OCI-LY1 (cell line): ENCODE measurements at regions not wholly inside any gene's neighbourhood (a gene's known extent, or its start where the extent isn't known, plus 50 kb on each side); places are given as distances from the start of the nearest gene placed in this dataset.

ENCODE experiments used
- H2AFZ ChIP-seq: fragments of 200-600 bp; sonication (generic), shearing (Covaris generic); 2 replicates; pipeline ENCODE4 v1.6.0; 2014; ENCODE audit warnings: antibody characterized with exemption, mild to moderate bottlenecking, low read length
- H3F3A ChIP-seq: fragments of 200-600 bp; sonication (generic), shearing (Covaris generic); 2 replicates; pipeline ENCODE4 v1.6.0; 2014; ENCODE audit warnings: mild to moderate bottlenecking, antibody characterized with exemption, low read length, moderate library complexity; ENCODE audit not compliant: insufficient read depth
- H3K27ac ChIP-seq: fragments of 200-600 bp; sonication (generic); 2 replicates; pipeline ENCODE4 v1.5.1; 2014; ENCODE audit warnings: low read length, mixed run types, mild to moderate bottlenecking, low read depth; ENCODE audit not compliant: poor library complexity, severe bottlenecking
- H3K27me3 ChIP-seq: fragments of 200-600 bp; sonication (generic); 2 replicates; pipeline ENCODE4 v1.6.0; 2014; ENCODE audit warnings: antibody characterized with exemption, mild to moderate bottlenecking, low read length, moderate library complexity; ENCODE audit not compliant: insufficient read depth
- H3K36me3 ChIP-seq: fragments of 200-600 bp; sonication (generic); 2 replicates; pipeline ENCODE4 v1.6.1; 2014; ENCODE audit warnings: mild to moderate bottlenecking, antibody characterized with exemption, low read length, moderate library complexity, mixed read lengths; ENCODE audit not compliant: insufficient read depth
- H3K4me1 ChIP-seq: fragments of 200-600 bp; sonication (generic); 2 replicates; pipeline ENCODE4 v1.5.1; 2014; ENCODE audit warnings: mild to moderate bottlenecking, low read length, moderate library complexity; ENCODE audit not compliant: insufficient read depth, severe bottlenecking
- H3K4me2 ChIP-seq: fragments of 200-600 bp; sonication (generic), shearing (Covaris generic); 2 replicates; pipeline ENCODE4 v1.6.1; 2014; ENCODE audit warnings: low read length
- H3K4me3 ChIP-seq: fragments of 200-600 bp; sonication (generic); 2 replicates; pipeline ENCODE4 v1.5.1; 2014; ENCODE audit warnings: low read length, low read depth, mild to moderate bottlenecking, mixed read lengths; ENCODE audit not compliant: poor library complexity, severe bottlenecking
- H3K79me2 ChIP-seq: fragments of 200-600 bp; shearing (Covaris generic); 2 replicates; pipeline ENCODE4 v1.6.1; 2016; ENCODE audit warnings: mixed run types, low read length, mixed read lengths; ENCODE audit not compliant: insufficient read depth
- H3K9ac ChIP-seq: fragments of 200-600 bp; sonication (generic), shearing (Covaris generic); 2 replicates; pipeline ENCODE4 v1.6.1; 2014; ENCODE audit warnings: mild to moderate bottlenecking, low read length, mixed read lengths
- H3K9me2 ChIP-seq: fragments of 200-600 bp; sonication (generic), shearing (Covaris generic); 2 replicates; pipeline ENCODE4 v1.6.1; 2014; ENCODE audit warnings: low read depth, mild to moderate bottlenecking, low read length, mixed read lengths
- H3K9me3 ChIP-seq: fragments of 200-600 bp; shearing (Covaris generic); 2 replicates; pipeline ENCODE4 v1.6.1; 2014; ENCODE audit warnings: low read length, mixed read lengths
- H4K20me1 ChIP-seq: fragments of 200-600 bp; sonication (generic), shearing (Covaris generic); 2 replicates; pipeline ENCODE4 v1.6.0; 2016; ENCODE audit warnings: mild to moderate bottlenecking, low read length; ENCODE audit not compliant: insufficient read depth
- EZH2 ChIP-seq: fragments of 200-600 bp; sonication (generic), shearing (Covaris generic); IDR thresholded peaks from 2 replicates; pipeline ENCODE4 v1.8.0; 2017; ENCODE audit warnings: borderline replicate concordance, mixed run types, mild to moderate bottlenecking, antibody characterized with exemption, low read length, moderate library complexity, mixed read lengths
- TF ChIP-seq, protein P1 (sequence below): fragments of 200-600 bp; sonication (generic), shearing (Covaris generic); IDR thresholded peaks from 2 replicates; pipeline ENCODE4 v1.5.1; 2017; ENCODE audit warnings: mild to moderate bottlenecking, antibody characterized with exemption, low read length, moderate library complexity, mixed read lengths

DNA sequence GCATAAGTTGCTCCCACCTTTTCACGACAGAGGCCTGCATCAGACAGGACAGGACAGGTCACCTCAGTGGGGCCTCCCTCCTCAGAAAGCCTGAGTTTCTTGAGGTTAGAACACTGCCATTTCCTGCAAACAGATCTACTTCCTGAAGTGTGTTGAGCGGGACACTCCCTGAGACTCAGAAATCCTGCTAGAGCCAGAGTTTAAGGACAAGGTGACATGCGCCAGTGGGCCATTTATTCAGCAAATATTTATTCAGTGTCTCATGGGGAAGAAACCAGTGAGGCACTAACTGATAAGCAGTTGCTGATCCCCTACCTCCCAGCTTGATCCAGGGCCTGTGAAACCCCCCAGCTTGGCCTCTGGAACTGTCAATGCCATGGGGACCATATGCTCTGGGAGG is 454.6 kb downstream of the SOX6 start:
- no peak overlapping the region for H2AFZ ChIP-seq

DNA sequence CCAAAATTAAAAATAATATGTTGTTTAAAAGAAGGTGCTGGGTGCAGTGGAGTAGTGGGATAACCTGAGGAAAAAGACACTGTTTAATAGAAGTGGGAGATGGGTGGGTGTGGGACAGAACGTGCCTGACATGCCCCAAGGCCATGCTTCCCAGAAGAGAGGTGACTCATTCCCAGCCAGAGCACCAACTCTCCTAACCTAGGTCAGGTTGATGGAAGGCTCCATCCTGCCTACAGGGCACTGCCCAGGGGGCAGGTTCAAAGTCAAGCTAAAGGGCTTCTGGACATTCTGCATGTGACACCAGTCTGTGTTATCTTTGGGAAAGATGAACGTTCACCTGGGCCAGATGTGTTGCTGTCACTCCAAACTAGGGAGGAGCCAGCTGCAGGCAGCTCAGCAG is 453.1 kb downstream of the SOX6 start:
- Histone ChIP-seq H3K27ac (no peak overlapping the region), H3K4me3 (no peak overlapping the region), H3K9me3 (no peaks in the 10 kb centered on the region), H3F3A (no peaks in the 10 kb centered on the region), H3K9ac (no peak overlapping the region), H3K36me3 (no peaks in the 10 kb centered on the region), H3K4me2 (no peak overlapping the region), H4K20me1 (no peaks in the 10 kb centered on the region), H2AFZ (no peak overlapping the region), H3K79me2 (no peaks in the 10 kb centered on the region), H3K9me2 (no peaks in the 10 kb centered on the region), H3K4me1 (no peaks in the 10 kb centered on the region), H3K27me3 (no peaks in the 10 kb centered on the region)
- no peak for TF ChIP-seq EZH2
- TF ChIP-seq, protein P1, sequence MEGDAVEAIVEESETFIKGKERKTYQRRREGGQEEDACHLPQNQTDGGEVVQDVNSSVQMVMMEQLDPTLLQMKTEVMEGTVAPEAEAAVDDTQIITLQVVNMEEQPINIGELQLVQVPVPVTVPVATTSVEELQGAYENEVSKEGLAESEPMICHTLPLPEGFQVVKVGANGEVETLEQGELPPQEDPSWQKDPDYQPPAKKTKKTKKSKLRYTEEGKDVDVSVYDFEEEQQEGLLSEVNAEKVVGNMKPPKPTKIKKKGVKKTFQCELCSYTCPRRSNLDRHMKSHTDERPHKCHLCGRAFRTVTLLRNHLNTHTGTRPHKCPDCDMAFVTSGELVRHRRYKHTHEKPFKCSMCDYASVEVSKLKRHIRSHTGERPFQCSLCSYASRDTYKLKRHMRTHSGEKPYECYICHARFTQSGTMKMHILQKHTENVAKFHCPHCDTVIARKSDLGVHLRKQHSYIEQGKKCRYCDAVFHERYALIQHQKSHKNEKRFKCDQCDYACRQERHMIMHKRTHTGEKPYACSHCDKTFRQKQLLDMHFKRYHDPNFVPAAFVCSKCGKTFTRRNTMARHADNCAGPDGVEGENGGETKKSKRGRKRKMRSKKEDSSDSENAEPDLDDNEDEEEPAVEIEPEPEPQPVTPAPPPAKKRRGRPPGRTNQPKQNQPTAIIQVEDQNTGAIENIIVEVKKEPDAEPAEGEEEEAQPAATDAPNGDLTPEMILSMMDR: no peak

More for the DNA sequence above, 454.6 kb downstream of the SOX6 start:
- Histone ChIP-seq H3K4me3 (no peak overlapping the region), H3K27me3 (no peaks in the 10 kb centered on the region), H3K9me3 (no peaks in the 10 kb centered on the region), H3K4me1 (no peaks in the 10 kb centered on the region), H3K4me2 (no peak overlapping the region), H3K27ac (no peak overlapping the region), H3K79me2 (no peaks in the 10 kb centered on the region), H3F3A (no peaks in the 10 kb centered on the region), H3K36me3 (no peaks in the 10 kb centered on the region), H3K9ac (no peak overlapping the region), H3K9me2 (no peaks in the 10 kb centered on the region), H4K20me1 (no peaks in the 10 kb centered on the region)
- TF ChIP-seq EZH2: no peak
- TF ChIP-seq, protein P1: no peak

DNA sequence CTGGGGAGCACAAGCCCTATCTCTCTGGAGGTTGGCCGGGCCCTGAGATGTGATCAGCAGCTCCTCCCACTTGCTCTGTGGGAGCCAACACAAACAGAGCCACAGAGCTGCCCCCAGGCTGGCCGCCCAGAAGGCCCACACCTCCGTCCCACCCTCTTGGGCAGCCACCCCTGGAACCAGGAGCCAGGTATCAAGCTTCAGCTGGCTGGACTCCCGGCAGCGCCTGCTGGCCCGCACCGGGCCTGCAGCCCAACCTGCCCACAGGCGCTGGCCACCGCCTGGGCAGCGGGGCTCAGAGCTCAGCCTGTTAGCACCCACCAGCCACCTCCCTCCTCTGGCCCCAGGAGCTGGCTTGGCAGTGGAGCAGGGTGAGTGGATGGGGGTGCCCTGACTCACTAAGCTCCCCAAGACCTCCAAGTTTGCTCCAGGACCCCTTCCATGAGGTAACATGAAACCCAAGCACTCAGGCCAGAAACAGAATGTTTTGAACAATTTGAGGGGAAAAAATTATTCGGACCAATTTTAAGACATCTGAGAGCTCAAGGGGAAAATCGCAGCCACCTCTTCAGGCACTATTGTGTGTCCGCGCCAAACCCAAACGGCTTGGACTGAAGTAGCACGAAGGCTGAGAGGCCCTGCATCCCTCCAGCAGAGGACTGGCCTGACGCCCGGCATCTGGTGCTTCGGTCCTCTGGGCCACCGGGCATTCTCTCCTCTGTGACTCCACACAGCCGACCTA is 450.8 kb downstream of the SOX6 start:
- TF ChIP-seq, protein P1: no peak
- no peak for TF ChIP-seq EZH2
- no peak overlapping the region for H3K9ac ChIP-seq
- no peaks in the 10 kb centered on the region for H3K27me3 ChIP-seq
- H4K20me1 ChIP-seq: no peaks in the 10 kb centered on the region
- H3K9me2 ChIP-seq: no peaks in the 10 kb centered on the region
- no peaks in the 10 kb centered on the region for H3K4me1 ChIP-seq
- no peaks in the 10 kb centered on the region for H3K79me2 ChIP-seq
- no peak overlapping the region for H3K27ac ChIP-seq
- no peak overlapping the region for H3K4me3 ChIP-seq
- H3K9me3 ChIP-seq: no peaks in the 10 kb centered on the region
- no peaks in the 10 kb centered on the region for H3F3A ChIP-seq
- no peak overlapping the region for H3K4me2 ChIP-seq
- no peak overlapping the region for H2AFZ ChIP-seq
- H3K36me3 ChIP-seq: no peaks in the 10 kb centered on the region
